ENCODE measurements at regions not wholly inside any gene's neighbourhood (a gene's known extent, or its start where the extent isn't known, plus 50 kb on each side); places are given as distances from the start of the nearest gene placed in this dataset.

GRCh38 chr2:234596696-234597575 is 100.1 kb upstream of the ARL4C start:
- H3K9me3 ChIP-seq (ENCODE audit: control insufficient read depth in 1 of 2, low read length in 2 of 2): no peaks in the 10 kb centered on the region
- no peak overlapping the region for H3K27ac ChIP-seq (ENCODE audit: low read length)
- no peak overlapping the region for H3K4me3 ChIP-seq (ENCODE audit: low read depth in 1 of 2, low read length in 2 of 2)
- no peaks in the 10 kb centered on the region for H3K36me3 ChIP-seq (ENCODE audit: control insufficient read depth in 1 of 2, insufficient read depth in 2 of 2, low read length in 2 of 2)
- H3K4me1 ChIP-seq (ENCODE audit: control insufficient read depth in 1 of 2, insufficient read depth in 2 of 2, low read length in 2 of 2): no peaks in the 10 kb centered on the region
- no peaks in the 10 kb centered on the region for H3K27me3 ChIP-seq (ENCODE audit: low read depth, low read length)

- Histone ChIP-seq H3K9me3 (ENCODE audit: control insufficient read depth in 1 of 2, low read length in 2 of 2) (no peaks in the 10 kb centered on the region), H3K4me1 (ENCODE audit: control insufficient read depth in 1 of 2, insufficient read depth in 2 of 2, low read length in 2 of 2) (no peaks in the 10 kb centered on the region), H3K27ac (ENCODE audit: low read length) (no peak overlapping the region), H3K27me3 (ENCODE audit: low read depth, low read length) (no peaks in the 10 kb centered on the region), H3K36me3 (ENCODE audit: control insufficient read depth in 1 of 2, insufficient read depth in 2 of 2, low read length in 2 of 2) (no peaks in the 10 kb centered on the region), H3K4me3 (ENCODE audit: low read depth in 1 of 2, low read length in 2 of 2) (no peak overlapping the region)
Measured at GRCh38 chr2:234595829-234596228, 98.9 kb upstream of the ARL4C start.

- Histone ChIP-seq H3K36me3 (ENCODE audit: control insufficient read depth in 1 of 2, insufficient read depth in 2 of 2, low read length in 2 of 2) (no peaks in the 10 kb centered on the region), H3K9me3 (ENCODE audit: control insufficient read depth in 1 of 2, low read length in 2 of 2) (no peaks in the 10 kb centered on the region), H3K4me3 (ENCODE audit: low read depth in 1 of 2, low read length in 2 of 2) (no peak overlapping the region), H3K27me3 (ENCODE audit: low read depth, low read length) (no peaks in the 10 kb centered on the region), H3K4me1 (ENCODE audit: control insufficient read depth in 1 of 2, insufficient read depth in 2 of 2, low read length in 2 of 2) (no peaks in the 10 kb centered on the region), H3K27ac (ENCODE audit: low read length) (no peak overlapping the region)
Measured at GRCh38 chr2:234594715-234595114, 97.8 kb upstream of the ARL4C start.

GRCh38 chr2:234593636-234594035 is 96.8 kb upstream of the ARL4C start:
- no peak overlapping the region for H3K4me3 ChIP-seq (ENCODE audit: low read depth in 1 of 2, low read length in 2 of 2)
- H3K9me3 ChIP-seq (ENCODE audit: control insufficient read depth in 1 of 2, low read length in 2 of 2): no peaks in the 10 kb centered on the region
- H3K27me3 ChIP-seq (ENCODE audit: low read depth, low read length): no peaks in the 10 kb centered on the region
- no peaks in the 10 kb centered on the region for H3K4me1 ChIP-seq (ENCODE audit: control insufficient read depth in 1 of 2, insufficient read depth in 2 of 2, low read length in 2 of 2)
- H3K36me3 ChIP-seq (ENCODE audit: control insufficient read depth in 1 of 2, insufficient read depth in 2 of 2, low read length in 2 of 2): no peaks in the 10 kb centered on the region
- H3K27ac ChIP-seq (ENCODE audit: low read length): no peak overlapping the region

- Histone ChIP-seq H3K27ac (ENCODE audit: low read length) (no peak overlapping the region), H3K4me3 (ENCODE audit: low read depth in 1 of 2, low read length in 2 of 2) (no peak overlapping the region), H3K9me3 (ENCODE audit: control insufficient read depth in 1 of 2, low read length in 2 of 2) (no peaks in the 10 kb centered on the region), H3K4me1 (ENCODE audit: control insufficient read depth in 1 of 2, insufficient read depth in 2 of 2, low read length in 2 of 2) (no peaks in the 10 kb centered on the region), H3K36me3 (ENCODE audit: control insufficient read depth in 1 of 2, insufficient read depth in 2 of 2, low read length in 2 of 2) (no peaks in the 10 kb centered on the region), H3K27me3 (ENCODE audit: low read depth, low read length) (no peaks in the 10 kb centered on the region)
Measured at GRCh38 chr2:234592541-234592940, 95.7 kb upstream of the ARL4C start.

- Histone ChIP-seq H3K27ac (ENCODE audit: low read length) (no peak overlapping the region), H3K4me3 (ENCODE audit: low read depth in 1 of 2, low read length in 2 of 2) (no peak overlapping the region), H3K9me3 (ENCODE audit: control insufficient read depth in 1 of 2, low read length in 2 of 2) (no peaks in the 10 kb centered on the region), H3K27me3 (ENCODE audit: low read depth, low read length) (no peaks in the 10 kb centered on the region), H3K36me3 (ENCODE audit: control insufficient read depth in 1 of 2, insufficient read depth in 2 of 2, low read length in 2 of 2) (no peaks in the 10 kb centered on the region), H3K4me1 (ENCODE audit: control insufficient read depth in 1 of 2, insufficient read depth in 2 of 2, low read length in 2 of 2) (no peaks in the 10 kb centered on the region)
Measured at GRCh38 chr2:234590076-234590475, 93.2 kb upstream of the ARL4C start.

- no peaks in the 10 kb centered on the region for H3K9me3 ChIP-seq (ENCODE audit: control insufficient read depth in 1 of 2, low read length in 2 of 2)
- no peaks in the 10 kb centered on the region for H3K36me3 ChIP-seq (ENCODE audit: control insufficient read depth in 1 of 2, insufficient read depth in 2 of 2, low read length in 2 of 2)
- H3K27ac ChIP-seq (ENCODE audit: low read length): no peak overlapping the region
- no peaks in the 10 kb centered on the region for H3K4me1 ChIP-seq (ENCODE audit: control insufficient read depth in 1 of 2, insufficient read depth in 2 of 2, low read length in 2 of 2)
- H3K27me3 ChIP-seq (ENCODE audit: low read depth, low read length): no peaks in the 10 kb centered on the region
- no peak overlapping the region for H3K4me3 ChIP-seq (ENCODE audit: low read depth in 1 of 2, low read length in 2 of 2)
Measured at GRCh38 chr2:234588054-234588430, 91.2 kb upstream of the ARL4C start.

GRCh38 chr2:234587341-234588053 is 90.6 kb upstream of the ARL4C start:
- H3K36me3 ChIP-seq (ENCODE audit: control insufficient read depth in 1 of 2, insufficient read depth in 2 of 2, low read length in 2 of 2): no peaks in the 10 kb centered on the region
- H3K27me3 ChIP-seq (ENCODE audit: low read depth, low read length): no peaks in the 10 kb centered on the region
- H3K4me3 ChIP-seq (ENCODE audit: low read depth in 1 of 2, low read length in 2 of 2): no peak overlapping the region
- no peaks in the 10 kb centered on the region for H3K4me1 ChIP-seq (ENCODE audit: control insufficient read depth in 1 of 2, insufficient read depth in 2 of 2, low read length in 2 of 2)
- no peaks in the 10 kb centered on the region for H3K9me3 ChIP-seq (ENCODE audit: control insufficient read depth in 1 of 2, low read length in 2 of 2)
- no peak overlapping the region for H3K27ac ChIP-seq (ENCODE audit: low read length)

GRCh38 chr2:234583331-234583730 is 86.5 kb upstream of the ARL4C start:
- Histone ChIP-seq H3K4me1 (ENCODE audit: control insufficient read depth in 1 of 2, insufficient read depth in 2 of 2, low read length in 2 of 2) (no peaks in the 10 kb centered on the region), H3K27me3 (ENCODE audit: low read depth, low read length) (no peaks in the 10 kb centered on the region), H3K36me3 (ENCODE audit: control insufficient read depth in 1 of 2, insufficient read depth in 2 of 2, low read length in 2 of 2) (no peaks in the 10 kb centered on the region), H3K4me3 (ENCODE audit: low read depth in 1 of 2, low read length in 2 of 2) (no peak overlapping the region), H3K9me3 (ENCODE audit: control insufficient read depth in 1 of 2, low read length in 2 of 2) (no peaks in the 10 kb centered on the region), H3K27ac (ENCODE audit: low read length) (no peak overlapping the region)

GRCh38 chr2:234580686-234581085 is 83.8 kb upstream of the ARL4C start:
- Histone ChIP-seq H3K27me3 (ENCODE audit: low read depth, low read length) (no peaks in the 10 kb centered on the region), H3K4me1 (ENCODE audit: control insufficient read depth in 1 of 2, insufficient read depth in 2 of 2, low read length in 2 of 2) (no peaks in the 10 kb centered on the region), H3K36me3 (ENCODE audit: control insufficient read depth in 1 of 2, insufficient read depth in 2 of 2, low read length in 2 of 2) (no peaks in the 10 kb centered on the region), H3K27ac (ENCODE audit: low read length) (no peak overlapping the region), H3K9me3 (ENCODE audit: control insufficient read depth in 1 of 2, low read length in 2 of 2) (no peaks in the 10 kb centered on the region), H3K4me3 (ENCODE audit: low read depth in 1 of 2, low read length in 2 of 2) (no peak overlapping the region)

GRCh38 chr2:234579231-234579962 is 82.5 kb upstream of the ARL4C start:
- no peaks in the 10 kb centered on the region for H3K9me3 ChIP-seq (ENCODE audit: control insufficient read depth in 1 of 2, low read length in 2 of 2)

More at GRCh38 chr2:234579231-234579962, 82.5 kb upstream of the ARL4C start:
- H3K27ac ChIP-seq (ENCODE audit: low read length): no peak overlapping the region
- no peaks in the 10 kb centered on the region for H3K36me3 ChIP-seq (ENCODE audit: control insufficient read depth in 1 of 2, insufficient read depth in 2 of 2, low read length in 2 of 2)
- H3K4me3 ChIP-seq (ENCODE audit: low read depth in 1 of 2, low read length in 2 of 2): no peak overlapping the region
- no peaks in the 10 kb centered on the region for H3K4me1 ChIP-seq (ENCODE audit: control insufficient read depth in 1 of 2, insufficient read depth in 2 of 2, low read length in 2 of 2)
- no peaks in the 10 kb centered on the region for H3K27me3 ChIP-seq (ENCODE audit: low read depth, low read length)
